GM18873 (cell line): ENCODE measurements at regions not wholly inside any gene's neighbourhood (a gene's known extent, or its start where the extent isn't known, plus 50 kb on each side); places are given as distances from the start of the nearest gene placed in this dataset.
"Not testable (repeated sequence)": the region's sequence is repeated elsewhere in the genome, so short reads cannot be mapped to it uniquely, and the experiment has no call there.

Experiments
- ATAC-seq: cut with Tn5 transposase; IDR thresholded peaks from one replicate; pipeline ENCODE4 v1.9.1; 2021; ENCODE audit warnings: mild to moderate bottlenecking, moderate library complexity, moderate number of reproducible peaks; ENCODE audit not compliant: unreplicated experiment, low FRiP score

DNA sequence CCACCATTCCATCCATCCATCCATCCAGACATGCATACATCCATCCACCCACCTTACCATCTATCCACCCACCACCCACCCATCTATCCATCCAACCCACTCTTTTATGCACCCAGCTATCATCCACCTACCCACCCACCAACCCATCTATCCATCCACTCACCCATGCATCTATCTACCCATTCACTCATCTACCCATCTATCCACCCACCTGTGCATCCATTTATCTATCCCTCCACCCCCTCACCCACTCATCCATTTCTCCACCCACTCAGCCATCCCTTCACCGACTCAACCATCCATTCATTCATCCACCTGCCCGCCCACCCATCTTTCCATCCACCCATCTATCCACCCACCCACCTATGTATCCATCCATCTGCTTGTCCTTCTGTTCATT, 186.4 kb upstream of the OSBPL11 start:
- ATAC-seq = not testable (repeated sequence)

DNA sequence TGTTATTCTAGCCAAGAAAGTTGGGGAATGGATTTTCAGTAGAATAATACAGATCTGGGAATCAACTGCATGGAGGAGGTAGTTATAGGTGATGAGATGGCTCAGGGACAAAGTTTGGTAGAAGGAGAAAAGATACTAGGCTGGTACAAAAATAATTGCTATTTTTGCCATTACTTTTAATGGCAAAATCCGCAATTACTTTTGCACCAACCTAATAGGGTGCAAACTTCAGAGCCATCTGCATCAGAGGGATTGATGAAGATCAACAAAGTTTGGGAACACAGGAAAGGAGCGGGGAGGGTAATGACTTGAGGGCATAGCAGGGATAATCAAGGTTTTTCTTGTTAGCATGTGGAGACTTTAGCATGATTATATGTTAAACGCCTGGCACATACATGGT, 178.7 kb upstream of the ROPN1B start:
- ATAC-seq = not testable (repeated sequence)

DNA sequence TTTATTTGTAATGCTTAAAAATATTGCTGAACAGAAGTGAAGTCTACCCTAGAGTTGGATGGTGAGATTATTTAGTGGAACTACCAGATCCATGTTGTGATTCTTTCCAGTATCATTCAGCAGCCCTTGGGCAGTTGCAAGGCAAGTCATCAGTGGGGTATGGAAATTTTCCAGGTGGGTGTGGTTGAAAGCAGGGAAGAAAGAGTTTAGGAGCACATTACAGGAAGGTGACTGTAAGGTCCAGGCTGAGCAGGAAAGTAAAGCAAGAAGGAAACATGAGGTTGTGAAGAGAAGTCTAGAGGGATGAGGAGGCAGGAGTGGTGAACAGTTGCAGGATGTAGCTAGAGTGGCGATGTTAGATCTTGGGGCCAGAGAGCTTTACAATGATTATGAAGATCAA, 178.0 kb upstream of the ROPN1B start:
- ATAC-seq = not testable (repeated sequence)

DNA sequence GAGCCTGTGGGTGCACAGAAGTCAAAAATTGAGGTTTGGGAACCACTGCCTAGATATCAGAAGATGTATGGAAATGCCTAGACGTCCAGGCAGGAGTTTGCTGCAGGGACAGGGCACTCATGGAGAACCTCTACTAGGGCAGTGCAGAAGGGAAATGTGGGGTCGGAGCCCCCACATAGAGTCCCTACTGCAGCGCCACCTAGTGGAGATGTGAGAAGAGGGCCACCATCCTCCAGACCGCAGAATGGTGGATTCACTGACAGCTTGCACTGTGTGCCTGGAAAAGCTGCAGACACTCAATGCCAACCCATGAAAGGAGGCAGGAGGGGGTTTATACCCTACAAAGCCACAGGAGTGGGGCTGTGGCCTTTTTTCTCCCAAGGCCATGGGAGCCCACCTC, 159.0 kb upstream of the ROPN1B start:
- ATAC-seq = not testable (repeated sequence)

DNA sequence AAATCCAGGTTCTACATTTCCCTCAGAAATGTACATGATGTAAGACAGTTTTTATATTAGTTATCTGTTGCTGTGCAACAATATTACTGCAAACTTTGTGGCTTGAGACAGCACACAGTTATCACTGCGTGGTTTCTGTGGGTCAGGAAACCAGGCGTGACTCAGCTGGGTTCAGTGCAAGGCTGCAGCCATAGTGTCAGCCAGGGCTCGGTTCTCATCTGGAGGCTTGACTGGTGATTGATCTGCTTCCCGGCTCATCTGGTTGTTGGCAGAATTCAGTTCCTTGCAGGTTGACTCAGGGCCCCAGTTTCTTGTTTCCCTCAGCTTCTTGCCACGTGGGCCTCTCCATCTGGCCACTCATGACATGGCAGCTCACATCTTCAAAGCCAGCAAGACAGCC, 146.8 kb upstream of the ROPN1B start:
- not testable (repeated sequence) for ATAC-seq

DNA sequence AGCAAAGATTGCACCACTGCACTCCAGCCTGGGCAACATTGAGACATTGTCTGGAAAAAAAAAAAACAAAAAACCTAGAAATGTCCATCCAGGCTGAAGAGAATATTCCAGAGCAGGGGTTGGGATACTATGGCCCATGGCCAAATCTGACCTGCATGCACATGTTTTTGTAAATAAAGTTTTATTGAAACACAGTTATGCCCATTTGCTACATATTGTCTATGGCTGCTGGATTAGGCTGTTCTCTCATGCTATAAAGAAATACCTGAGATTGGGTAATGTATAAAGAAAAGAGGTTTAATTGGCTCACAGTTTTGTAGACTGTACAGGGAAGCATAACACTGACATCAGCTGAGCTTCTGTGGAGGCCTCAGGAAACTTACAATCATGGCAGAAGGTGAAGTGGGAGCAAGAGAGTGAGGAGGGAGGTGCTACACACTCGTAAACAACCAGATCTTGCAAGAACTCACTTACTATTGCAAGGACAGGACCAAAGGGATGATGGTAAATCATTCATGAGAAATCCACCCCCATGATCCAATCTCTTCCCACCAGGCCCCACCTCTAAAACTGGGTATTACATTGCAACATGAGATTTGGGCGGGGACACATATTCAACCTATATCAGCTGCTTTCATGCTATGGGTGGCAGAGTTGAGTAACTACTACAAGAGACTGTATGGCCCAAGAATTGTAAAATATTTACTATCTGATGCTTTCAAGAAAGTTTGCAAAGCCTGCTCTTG, 137.8 kb upstream of the ROPN1B start:
- not testable (repeated sequence) for ATAC-seq

DNA sequence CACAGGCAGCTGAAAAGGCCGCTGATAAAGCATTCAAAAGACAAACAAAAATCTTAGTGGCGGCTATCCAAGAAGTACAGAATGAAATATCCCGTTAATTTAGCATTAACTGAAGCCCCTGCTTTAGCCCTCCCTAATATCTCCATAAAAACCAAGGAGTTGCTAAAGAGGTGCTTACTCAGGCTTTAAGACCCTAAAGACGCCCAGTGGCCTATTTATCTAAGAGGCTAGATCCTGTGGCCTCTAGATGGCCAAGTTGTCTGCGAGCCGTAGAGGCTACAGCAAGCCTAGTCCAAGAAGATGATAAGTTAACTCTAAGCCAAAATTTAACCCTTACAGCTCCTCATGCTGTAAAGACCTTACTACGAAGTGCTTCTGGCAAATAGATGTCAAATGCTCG, 133.4 kb upstream of the ROPN1B start:
- ATAC-seq = not testable (repeated sequence)

DNA sequence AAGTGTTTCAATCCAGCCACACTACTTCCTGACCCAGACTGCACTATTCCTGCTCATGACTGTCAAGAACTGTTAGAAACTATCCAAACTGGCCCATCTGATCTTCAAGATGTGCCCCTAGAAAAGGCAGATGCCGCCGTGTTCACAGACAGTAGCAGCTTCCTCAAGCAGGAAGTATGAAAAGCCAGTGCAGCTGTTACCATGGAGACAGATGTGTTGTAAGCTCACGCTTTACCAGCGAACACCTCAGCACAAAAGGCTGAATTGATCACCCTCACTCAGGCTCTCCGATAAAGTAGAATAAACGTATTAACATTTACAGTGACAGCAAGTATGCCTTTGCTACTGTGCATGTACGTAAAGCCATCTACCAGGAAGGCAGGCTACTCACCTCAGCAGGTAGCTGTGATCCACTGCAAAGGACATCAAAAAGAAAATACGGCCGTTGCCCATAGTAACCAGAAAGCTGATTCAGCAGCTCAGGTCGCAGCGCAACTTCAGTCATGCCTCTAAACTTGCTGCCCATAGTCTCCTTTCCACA, 132.9 kb upstream of the ROPN1B start:
- ATAC-seq = not testable (repeated sequence)

DNA sequence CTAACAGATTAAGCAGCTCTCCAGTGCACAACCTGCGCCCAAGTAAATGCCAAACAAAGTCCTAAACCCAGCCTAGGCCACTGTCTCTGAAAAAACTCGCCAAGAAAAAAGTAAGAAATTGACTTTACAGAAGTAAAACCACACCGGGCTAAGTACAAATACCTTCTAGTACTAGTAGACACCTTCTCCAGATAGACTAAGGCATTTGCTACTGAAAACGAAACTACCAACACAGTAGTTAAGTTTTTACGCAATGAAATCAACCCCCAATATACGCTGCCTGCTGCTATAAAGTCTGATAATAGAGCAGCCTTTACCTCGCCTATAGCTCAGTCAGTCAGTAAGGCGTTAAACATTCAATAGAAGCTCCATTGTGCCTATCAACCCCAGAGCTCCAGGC, 132.2 kb upstream of the ROPN1B start:
- ATAC-seq = not testable (repeated sequence)

DNA sequence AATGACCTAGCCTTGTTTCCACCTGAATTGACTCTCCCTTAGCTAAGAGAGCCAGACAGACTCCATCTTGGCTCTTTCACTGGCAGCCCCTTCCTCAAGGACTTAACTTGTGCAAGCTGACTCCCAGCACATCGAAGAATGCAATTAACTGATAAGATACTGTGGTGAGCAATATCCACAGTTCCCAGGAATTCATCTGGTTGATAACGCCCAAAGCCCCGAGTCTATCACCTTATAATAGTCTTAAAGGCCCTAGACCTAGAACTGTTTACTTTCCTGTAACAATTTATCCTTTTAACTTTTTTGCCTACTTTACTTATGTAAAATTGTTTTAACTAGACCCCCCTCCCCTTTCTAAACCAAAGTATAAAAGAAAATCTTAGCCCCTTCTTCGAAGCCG, 130.1 kb upstream of the ROPN1B start:
- not testable (repeated sequence) for ATAC-seq

DNA sequence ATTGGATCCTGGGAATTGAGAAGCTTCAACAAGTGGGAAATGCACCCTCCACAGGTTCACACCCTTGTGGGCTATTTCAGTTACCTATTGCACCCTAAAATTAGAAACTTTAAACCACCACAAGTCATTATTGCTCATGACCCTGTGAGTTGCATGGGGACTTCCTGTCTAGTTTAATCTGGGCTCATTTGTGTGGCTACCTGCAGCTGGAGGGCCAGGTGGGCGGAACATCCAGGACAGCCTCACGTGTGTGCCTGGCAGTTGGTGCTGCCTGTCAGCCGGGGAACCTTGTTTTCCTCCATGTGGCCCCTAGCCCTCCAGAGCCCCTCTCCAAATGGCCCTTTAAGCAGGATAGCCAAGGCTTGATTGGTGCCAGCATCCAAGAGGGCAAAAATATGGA, 128.5 kb upstream of the ROPN1B start:
- not testable (repeated sequence) for ATAC-seq

DNA sequence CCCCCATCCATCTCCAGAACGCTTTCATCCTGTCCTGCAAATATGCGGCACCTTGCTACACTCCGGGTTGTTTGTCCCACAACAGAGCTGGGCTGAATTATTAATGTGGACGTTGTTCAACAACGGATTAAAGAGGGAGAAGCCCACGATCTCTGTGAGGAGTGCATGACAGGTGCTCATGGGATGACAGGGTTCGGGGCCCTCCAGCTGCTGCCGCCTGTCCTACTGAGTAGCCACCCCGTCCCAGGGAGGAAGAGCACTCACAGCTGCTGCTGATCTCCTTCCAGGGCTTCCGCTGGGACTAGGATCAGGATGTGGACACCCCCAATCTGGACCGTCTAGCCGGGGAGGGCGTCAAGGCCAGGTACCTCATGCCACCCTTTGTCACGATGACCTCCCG, 121.0 kb upstream of the ROPN1B start:
- ATAC-seq = not testable (repeated sequence)

DNA sequence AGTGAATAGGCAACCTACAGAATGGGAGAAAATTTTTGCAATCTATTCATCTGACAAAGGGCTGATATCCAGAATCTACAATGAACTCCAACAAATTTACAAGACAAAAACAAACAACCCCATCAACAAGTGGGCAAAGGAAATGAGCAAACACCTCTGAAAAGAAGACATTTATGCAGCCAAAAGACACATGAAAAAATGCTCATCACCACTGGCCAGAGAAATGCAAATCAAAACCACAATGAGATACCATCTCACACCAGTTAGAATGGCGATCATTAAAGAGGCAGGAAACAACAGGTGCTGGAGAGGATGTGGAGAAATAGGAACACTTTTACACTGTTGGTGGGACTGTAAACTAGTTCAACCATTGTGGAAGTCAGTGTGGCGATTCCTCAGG, 114.0 kb upstream of the ROPN1B start:
- ATAC-seq = not testable (repeated sequence)

DNA sequence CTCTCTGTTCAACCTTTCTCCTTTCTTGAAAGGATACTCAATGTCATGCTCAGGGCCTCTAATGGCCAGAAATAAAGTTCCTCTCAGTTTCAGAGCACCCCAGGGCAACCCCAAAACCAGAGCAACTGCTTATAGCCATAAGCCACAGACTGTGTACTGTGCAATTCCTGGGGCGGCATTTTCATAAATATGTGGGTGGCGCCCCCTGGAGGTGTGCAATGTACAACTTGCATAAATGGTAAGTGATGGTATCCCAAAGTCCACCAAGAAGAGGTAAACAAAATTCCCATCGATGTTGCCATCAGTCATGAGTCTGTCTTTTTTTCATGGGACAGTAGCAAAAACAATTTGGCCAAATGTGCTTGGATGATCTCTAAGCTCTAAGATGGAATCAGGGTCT, 108.4 kb upstream of the ROPN1B start:
- not testable (repeated sequence) for ATAC-seq

DNA sequence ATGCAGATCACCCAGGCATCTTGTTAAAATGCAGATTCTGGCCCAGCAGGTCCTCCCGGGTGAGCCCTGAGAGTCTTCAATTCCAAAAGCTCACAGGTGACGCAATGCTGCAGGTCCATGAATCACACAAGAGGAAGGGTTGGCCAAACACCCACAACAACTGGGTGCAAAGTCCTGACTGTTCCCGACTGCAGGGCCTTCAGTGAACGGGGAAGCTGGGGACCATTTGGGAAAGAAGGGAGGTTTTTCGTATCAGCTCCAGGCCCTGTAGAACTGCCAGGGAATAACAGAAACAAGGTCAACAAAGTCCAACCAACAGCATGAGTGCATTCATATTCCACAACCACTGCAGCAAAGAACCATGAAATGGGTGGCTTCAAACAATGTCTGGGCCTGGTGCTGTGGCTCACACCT, 106.1 kb upstream of the ROPN1B start:
- ATAC-seq = not testable (repeated sequence)

DNA sequence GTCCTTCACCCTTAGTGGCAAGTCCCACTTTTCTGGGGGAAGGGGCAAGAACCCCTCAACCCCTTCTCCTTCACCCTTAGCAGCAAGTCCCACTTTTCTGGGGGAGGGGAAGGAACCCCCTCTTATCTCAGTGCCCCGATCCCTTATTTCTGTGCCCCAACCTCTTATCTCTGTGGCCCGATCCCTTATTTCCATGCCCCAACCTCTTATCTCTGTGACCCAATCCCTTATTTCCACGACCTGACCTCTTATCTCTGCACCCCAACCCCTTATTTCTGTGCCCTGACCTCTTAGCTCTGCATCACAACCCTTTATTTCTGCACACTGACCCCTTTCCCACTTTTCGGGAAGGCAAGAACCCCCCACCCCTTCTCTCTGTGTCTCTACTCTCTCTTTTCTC, 104.4 kb upstream of the ROPN1B start:
- ATAC-seq = not testable (repeated sequence)

DNA sequence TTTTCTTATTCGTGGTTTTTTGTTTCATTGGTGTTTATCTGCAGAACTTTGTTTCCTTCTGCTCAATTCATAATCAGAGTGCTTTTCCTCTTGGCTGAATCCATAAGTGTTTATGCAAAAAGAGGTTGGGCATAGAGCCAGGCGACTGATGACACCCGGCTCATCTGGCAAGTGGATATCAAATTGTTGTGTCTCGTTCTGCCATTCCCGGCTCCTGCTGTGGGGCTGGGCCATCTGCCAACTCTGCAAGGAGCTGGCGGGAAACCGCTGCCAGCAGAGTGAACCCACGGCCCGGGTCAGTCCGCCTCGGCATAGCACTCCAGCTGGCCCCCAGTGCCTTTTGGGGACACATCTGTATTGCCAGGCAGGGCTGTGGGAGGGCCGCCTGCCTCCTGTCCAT, 83.0 kb upstream of the ROPN1B start:
- not testable (repeated sequence) for ATAC-seq

DNA sequence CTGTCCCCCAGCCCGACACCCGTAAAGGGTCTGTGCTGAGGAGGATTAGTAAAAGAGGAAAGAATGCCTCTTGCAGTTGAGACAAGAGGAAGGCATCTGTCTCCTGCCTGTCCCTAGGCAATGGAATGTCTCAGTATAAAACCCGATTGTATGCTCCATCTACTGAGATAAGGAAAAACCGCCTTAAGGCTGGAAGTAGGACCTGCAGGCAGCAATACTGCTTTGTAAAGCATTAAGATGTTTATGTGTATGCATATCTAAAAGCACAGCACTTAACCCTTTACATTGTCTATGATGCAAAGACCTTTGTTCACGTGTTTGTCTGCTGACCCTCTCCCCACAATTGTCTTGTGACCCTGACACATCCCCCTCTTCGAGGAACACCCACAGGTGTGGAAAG, 69.8 kb upstream of the ROPN1B start:
- ATAC-seq = not testable (repeated sequence)

DNA sequence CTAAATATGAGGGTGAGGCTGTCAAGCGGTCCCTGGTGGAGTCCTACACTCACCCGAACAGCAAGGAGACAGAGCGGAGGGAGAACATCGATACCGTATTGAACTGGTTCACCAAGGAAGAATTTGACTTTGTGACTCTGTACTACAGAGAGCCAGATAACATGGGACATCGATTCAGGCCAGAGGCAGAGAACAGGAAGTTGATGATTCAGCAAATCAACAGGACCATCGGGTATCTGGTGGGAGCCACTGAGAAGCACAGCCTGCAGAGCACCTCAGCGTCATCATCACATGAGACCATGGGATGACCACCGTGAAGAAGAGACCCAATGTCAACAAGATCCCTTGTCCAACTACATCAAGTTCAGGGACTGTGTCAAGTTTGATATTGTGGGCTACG, 67.5 kb upstream of the ROPN1B start:
- ATAC-seq = not testable (repeated sequence)

DNA sequence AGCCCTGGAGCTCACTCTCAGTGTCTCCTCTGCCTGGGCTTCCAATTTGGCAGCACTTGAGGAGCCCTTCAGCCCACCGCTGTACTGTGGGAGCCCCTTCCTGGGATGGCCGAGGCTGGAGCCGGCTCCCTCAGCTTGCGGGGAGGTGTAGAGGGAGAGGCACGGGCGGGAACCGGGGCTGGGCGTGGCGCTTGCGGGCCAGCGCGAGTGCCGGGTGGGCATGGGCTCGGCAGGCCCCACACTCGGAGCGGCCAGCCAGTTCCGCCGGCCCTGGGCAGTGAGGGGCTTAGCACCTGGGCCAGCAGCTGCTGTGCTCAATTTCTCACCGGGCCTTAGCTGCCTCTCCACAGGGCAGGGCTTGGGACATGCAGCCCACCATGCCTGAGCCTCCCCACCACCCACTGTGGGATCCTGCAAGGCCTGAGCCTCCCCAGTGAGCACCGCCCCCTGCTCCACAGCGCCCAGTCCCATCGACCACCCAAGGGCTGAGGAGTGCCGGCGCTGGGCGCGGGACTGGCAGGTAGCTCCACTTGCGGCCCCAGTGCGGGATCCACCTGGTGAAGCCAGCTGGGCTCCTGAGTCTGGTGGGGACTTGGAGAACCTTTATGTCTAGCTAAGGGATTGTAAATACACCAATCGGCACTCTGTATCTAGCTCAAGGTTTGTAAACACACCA, 65.1 kb upstream of the ROPN1B start:
- not testable (repeated sequence) for ATAC-seq

DNA sequence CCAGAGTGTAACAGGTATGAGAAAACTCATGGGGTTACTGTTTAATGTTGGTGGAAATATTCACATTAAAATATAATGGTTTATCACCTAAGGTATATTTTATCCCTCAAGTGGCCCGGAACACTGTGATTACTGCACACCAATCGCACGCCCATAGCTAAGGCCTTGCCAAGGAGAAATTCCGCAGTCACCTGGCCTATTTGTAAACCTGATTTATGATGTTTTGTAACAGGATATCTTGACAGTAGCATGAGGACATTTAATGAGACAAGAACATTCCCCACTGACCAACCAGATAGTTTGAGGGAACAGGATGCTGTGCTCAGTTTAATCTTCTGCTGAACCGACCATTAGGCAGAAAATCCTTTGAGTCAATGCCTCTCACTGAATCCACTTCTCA, 61.7 kb upstream of the ROPN1B start:
- not testable (repeated sequence) for ATAC-seq

DNA sequence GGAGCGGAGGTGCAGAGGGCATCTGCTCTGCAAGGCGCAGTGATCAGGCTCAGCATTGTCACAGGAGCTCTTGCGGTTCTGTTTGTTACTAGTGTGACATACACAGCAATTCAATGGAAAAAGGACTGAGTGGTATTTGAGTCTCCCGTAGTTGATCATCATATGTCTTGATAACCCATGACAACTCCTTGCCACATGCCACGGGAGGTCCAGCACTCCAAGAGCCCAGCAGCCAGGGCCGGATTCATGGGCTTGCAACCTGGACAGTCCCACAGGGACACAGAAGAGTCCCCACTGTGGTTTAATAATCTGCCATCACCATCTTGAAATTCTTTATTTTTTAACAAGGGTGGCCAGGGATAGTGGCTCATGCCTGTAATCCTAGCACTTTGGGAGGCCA, 58.1 kb upstream of the ROPN1B start:
- not testable (repeated sequence) for ATAC-seq
